Liver (tissue), 8 donors: ENCODE measurements at regions not wholly inside any gene's neighbourhood (a gene's known extent, or its start where the extent isn't known, plus 50 kb on each side); places are given as distances from the start of the nearest gene placed in this dataset.

Source experiments
- DNase-seq: peaks from one replicate; pipeline ENCODE4 v3.0.0-alpha.2; 2017; ENCODE audit warnings: low spot score
- H3K27ac ChIP-seq, 2 donors: one replicate each; pipeline ENCODE4 v1.7.0; 2013; ENCODE audit warnings: inconsistent platforms in 2 of 2, low read length in 2 of 2, control low read depth in 1 of 2, low read depth in 1 of 2, mild to moderate bottlenecking in 1 of 2
- H3K27me3 ChIP-seq, 4 donors: one replicate each; pipeline versions ENCODE4 v1.6.1 to v1.7.0; 2013; ENCODE audit warnings: low read length in 3 of 4, inconsistent platforms in 1 of 4, mild to moderate bottlenecking in 1 of 4, moderate library complexity in 1 of 4; ENCODE audit not compliant: control insufficient read depth in 4 of 4, insufficient read depth in 4 of 4
- H3K36me3 ChIP-seq, 4 donors: one replicate each; pipeline versions ENCODE4 v1.6.1 to v1.7.0; 2013; ENCODE audit warnings: low read length in 3 of 4, mild to moderate bottlenecking in 3 of 4, low read depth in 1 of 4, moderate library complexity in 1 of 4; ENCODE audit not compliant: control insufficient read depth in 4 of 4, insufficient read depth in 3 of 4
- H3K4me1 ChIP-seq, 4 donors: one replicate each; pipeline versions ENCODE4 v1.6.1 to v1.7.0; 2013; ENCODE audit warnings: low read length in 3 of 4, mild to moderate bottlenecking in 3 of 4, moderate library complexity in 1 of 4; ENCODE audit not compliant: control insufficient read depth in 4 of 4, insufficient read depth in 4 of 4
- H3K4me3 ChIP-seq, 3 donors: one replicate each; pipeline versions ENCODE4 v1.6.1 to v1.7.0; 2013; ENCODE audit warnings: low read length in 3 of 3, control low read depth in 1 of 3, low read depth in 1 of 3, mild to moderate bottlenecking in 1 of 3
- H3K9ac ChIP-seq, 2 donors: one replicate each; pipeline ENCODE4 v1.7.0; 2013; ENCODE audit warnings: low read length in 2 of 2, mild to moderate bottlenecking in 2 of 2, moderate library complexity in 2 of 2, control low read depth in 1 of 2, low read depth in 1 of 2
- H3K9me3 ChIP-seq, 4 donors: one replicate each; pipeline versions ENCODE4 v1.6.1 to v1.7.0; 2013; ENCODE audit warnings: low read length in 3 of 4; ENCODE audit not compliant: control insufficient read depth in 4 of 4
- EGR1 ChIP-seq, 2 donors: IDR thresholded peaks; 2 replicates each; pipeline ENCODE4 v1.6.1; 2016 to 2018; ENCODE audit warnings: antibody characterized with exemption in 2 of 2, low read depth in 2 of 2
- FOXA1 ChIP-seq: IDR thresholded peaks from 2 replicates; pipeline ENCODE4 v1.6.1; 2016; ENCODE audit warnings: antibody characterized with exemption
- FOXA2 ChIP-seq: IDR thresholded peaks from 2 replicates; pipeline ENCODE4 v1.6.1; 2016; ENCODE audit warnings: antibody characterized with exemption
- GABPA ChIP-seq, 2 donors: IDR thresholded peaks in 1 of 2; conservative IDR thresholded peaks in 1 of 2; 2 replicates each; pipeline ENCODE4 v1.6.1; 2016; ENCODE audit warnings: antibody characterized with exemption in 2 of 2, mild to moderate bottlenecking in 1 of 2, moderate library complexity in 1 of 2
- HNF4A ChIP-seq, 2 donors: conservative IDR thresholded peaks; 2 replicates each; pipeline ENCODE4 v1.6.1; 2016; ENCODE audit warnings: antibody characterized with exemption in 2 of 2, mild to moderate bottlenecking in 2 of 2
- HNF4G ChIP-seq: IDR thresholded peaks from 2 replicates; pipeline ENCODE4 v1.6.1; 2016; ENCODE audit warnings: antibody characterized with exemption
- JUND ChIP-seq, 2 donors: IDR thresholded peaks; 2 replicates each; pipeline ENCODE4 v1.6.1; 2016; ENCODE audit warnings: antibody characterized with exemption in 2 of 2
- NR2F2 ChIP-seq: IDR thresholded peaks from 2 replicates; pipeline ENCODE4 v1.6.1; 2016; ENCODE audit warnings: antibody characterized with exemption
- RAD21 ChIP-seq, 2 donors: IDR thresholded peaks; 2 replicates each; pipeline ENCODE4 v1.6.1; 2016; ENCODE audit warnings: antibody characterized with exemption in 2 of 2, mild to moderate bottlenecking in 2 of 2
- RXRA ChIP-seq, 2 donors: IDR thresholded peaks; 2 replicates each; pipeline ENCODE4 v1.6.1; 2017 to 2018; ENCODE audit warnings: antibody characterized with exemption in 2 of 2, mild to moderate bottlenecking in 1 of 2
- SP1 ChIP-seq: IDR thresholded peaks from 2 replicates; pipeline ENCODE4 v1.6.1; 2018; ENCODE audit warnings: antibody characterized with exemption, mild to moderate bottlenecking
- TAF1 ChIP-seq: conservative IDR thresholded peaks from 2 replicates; pipeline ENCODE4 v1.6.1; 2016; ENCODE audit warnings: antibody characterized with exemption, mild to moderate bottlenecking
- YY1 ChIP-seq: IDR thresholded peaks from 2 replicates; pipeline ENCODE4 v1.6.1; 2016; ENCODE audit warnings: antibody characterized with exemption, mild to moderate bottlenecking
- WGBS: extraction: QIAGEN DNeasy Blood & Tissue Kit; methylation state at CpG from one replicate; pipeline ENCODE4 v1.1.7; 2013; 5-methylcytosine and 5-hydroxymethylcytosine counted together
- TF ChIP-seq, protein P1 (sequence below): IDR thresholded peaks from 2 replicates; pipeline ENCODE4 v1.6.1; 2016; ENCODE audit warnings: antibody characterized with exemption
- TF ChIP-seq, protein P2 (sequence below): IDR thresholded peaks from 2 replicates; pipeline ENCODE4 v1.6.1; 2016; ENCODE audit warnings: antibody characterized with exemption
- TF ChIP-seq, protein P3 (sequence below): fragments of 150-350 bp; IDR thresholded peaks from 2 replicates; pipeline ENCODE4 v1.5.1; 2017; ENCODE audit warnings: improper control_type of control experiment, low read depth, low read length; ENCODE audit not compliant: missing input control
- TF ChIP-seq, protein P4 (sequence below): IDR thresholded peaks from 2 replicates; pipeline ENCODE4 v1.6.1; 2016; ENCODE audit warnings: antibody characterized with exemption, mild to moderate bottlenecking
- TF ChIP-seq, protein P5 (sequence below): IDR thresholded peaks from 2 replicates; pipeline ENCODE4 v1.6.1; 2016; ENCODE audit warnings: antibody characterized with exemption
- donor health status: healthy.
- donor health status: healthy.
- donor health status: healthy.
- donor health status: healthy.
- donor health status: healthy.

DNA sequence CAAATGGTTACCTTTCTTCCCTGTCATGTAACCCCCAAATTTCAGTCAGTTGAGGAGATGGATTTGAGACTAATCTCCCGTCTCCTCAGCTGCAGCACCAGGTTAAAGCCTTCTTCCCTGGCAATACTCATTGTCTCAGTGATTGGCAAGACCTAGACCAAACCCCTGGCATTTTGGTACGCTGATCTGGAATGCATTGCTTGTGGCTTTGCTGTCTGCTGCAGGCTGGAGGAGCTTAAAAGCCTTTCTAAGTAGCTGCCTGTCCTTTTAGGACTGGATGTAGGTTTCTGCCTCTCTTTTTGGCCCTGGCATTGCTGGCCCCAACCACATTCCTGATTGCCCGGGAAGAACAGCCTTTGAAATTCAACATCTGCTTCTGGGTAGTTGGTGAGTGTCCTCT lies 729.6 kb upstream of the GJE1 start:
- Histone ChIP-seq H3K27me3 (no peaks in the 10 kb centered on the region), H3K27ac (no peak overlapping the region), H3K36me3 (no peaks in the 10 kb centered on the region), H3K9me3 (peaks cover 0 to under 1% (median 0%) of the 10 kb centered on the region in 4 donors), H3K9ac (no peak overlapping the region), H3K4me1 (no peaks in the 10 kb centered on the region), H3K4me3 (no peak overlapping the region)
- TF ChIP-seq JUND (IDR thresholded peaks at IDR 0.05) (no peak), RAD21 (IDR thresholded peaks at IDR 0.05) (no peak), GABPA (IDR thresholded peaks at IDR 0.05 in 1 of 2, conservative IDR thresholded peaks at IDR 0.05 in 1 of 2) (no peak), HNF4G (no peak), FOXA1 (no peak), FOXA2 (no peak), YY1 (no peak), SP1 (no peak), RXRA (IDR thresholded peaks at IDR 0.05) (no peak), EGR1 (IDR thresholded peaks at IDR 0.05; ENCODE audit: low read depth in 2 of 2) (no peak), HNF4A (conservative IDR thresholded peaks at IDR 0.05) (no peak), NR2F2 (no peak), TAF1 (no peak)
- TF ChIP-seq, protein P1, sequence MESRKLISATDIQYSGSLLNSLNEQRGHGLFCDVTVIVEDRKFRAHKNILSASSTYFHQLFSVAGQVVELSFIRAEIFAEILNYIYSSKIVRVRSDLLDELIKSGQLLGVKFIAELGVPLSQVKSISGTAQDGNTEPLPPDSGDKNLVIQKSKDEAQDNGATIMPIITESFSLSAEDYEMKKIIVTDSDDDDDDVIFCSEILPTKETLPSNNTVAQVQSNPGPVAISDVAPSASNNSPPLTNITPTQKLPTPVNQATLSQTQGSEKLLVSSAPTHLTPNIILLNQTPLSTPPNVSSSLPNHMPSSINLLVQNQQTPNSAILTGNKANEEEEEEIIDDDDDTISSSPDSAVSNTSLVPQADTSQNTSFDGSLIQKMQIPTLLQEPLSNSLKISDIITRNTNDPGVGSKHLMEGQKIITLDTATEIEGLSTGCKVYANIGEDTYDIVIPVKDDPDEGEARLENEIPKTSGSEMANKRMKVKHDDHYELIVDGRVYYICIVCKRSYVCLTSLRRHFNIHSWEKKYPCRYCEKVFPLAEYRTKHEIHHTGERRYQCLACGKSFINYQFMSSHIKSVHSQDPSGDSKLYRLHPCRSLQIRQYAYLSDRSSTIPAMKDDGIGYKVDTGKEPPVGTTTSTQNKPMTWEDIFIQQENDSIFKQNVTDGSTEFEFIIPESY: no peak
- TF ChIP-seq, protein P2, sequence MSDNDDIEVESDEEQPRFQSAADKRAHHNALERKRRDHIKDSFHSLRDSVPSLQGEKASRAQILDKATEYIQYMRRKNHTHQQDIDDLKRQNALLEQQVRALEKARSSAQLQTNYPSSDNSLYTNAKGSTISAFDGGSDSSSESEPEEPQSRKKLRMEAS: no peak
- TF ChIP-seq, protein P3, sequence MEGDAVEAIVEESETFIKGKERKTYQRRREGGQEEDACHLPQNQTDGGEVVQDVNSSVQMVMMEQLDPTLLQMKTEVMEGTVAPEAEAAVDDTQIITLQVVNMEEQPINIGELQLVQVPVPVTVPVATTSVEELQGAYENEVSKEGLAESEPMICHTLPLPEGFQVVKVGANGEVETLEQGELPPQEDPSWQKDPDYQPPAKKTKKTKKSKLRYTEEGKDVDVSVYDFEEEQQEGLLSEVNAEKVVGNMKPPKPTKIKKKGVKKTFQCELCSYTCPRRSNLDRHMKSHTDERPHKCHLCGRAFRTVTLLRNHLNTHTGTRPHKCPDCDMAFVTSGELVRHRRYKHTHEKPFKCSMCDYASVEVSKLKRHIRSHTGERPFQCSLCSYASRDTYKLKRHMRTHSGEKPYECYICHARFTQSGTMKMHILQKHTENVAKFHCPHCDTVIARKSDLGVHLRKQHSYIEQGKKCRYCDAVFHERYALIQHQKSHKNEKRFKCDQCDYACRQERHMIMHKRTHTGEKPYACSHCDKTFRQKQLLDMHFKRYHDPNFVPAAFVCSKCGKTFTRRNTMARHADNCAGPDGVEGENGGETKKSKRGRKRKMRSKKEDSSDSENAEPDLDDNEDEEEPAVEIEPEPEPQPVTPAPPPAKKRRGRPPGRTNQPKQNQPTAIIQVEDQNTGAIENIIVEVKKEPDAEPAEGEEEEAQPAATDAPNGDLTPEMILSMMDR: no peak
- TF ChIP-seq, protein P4, sequence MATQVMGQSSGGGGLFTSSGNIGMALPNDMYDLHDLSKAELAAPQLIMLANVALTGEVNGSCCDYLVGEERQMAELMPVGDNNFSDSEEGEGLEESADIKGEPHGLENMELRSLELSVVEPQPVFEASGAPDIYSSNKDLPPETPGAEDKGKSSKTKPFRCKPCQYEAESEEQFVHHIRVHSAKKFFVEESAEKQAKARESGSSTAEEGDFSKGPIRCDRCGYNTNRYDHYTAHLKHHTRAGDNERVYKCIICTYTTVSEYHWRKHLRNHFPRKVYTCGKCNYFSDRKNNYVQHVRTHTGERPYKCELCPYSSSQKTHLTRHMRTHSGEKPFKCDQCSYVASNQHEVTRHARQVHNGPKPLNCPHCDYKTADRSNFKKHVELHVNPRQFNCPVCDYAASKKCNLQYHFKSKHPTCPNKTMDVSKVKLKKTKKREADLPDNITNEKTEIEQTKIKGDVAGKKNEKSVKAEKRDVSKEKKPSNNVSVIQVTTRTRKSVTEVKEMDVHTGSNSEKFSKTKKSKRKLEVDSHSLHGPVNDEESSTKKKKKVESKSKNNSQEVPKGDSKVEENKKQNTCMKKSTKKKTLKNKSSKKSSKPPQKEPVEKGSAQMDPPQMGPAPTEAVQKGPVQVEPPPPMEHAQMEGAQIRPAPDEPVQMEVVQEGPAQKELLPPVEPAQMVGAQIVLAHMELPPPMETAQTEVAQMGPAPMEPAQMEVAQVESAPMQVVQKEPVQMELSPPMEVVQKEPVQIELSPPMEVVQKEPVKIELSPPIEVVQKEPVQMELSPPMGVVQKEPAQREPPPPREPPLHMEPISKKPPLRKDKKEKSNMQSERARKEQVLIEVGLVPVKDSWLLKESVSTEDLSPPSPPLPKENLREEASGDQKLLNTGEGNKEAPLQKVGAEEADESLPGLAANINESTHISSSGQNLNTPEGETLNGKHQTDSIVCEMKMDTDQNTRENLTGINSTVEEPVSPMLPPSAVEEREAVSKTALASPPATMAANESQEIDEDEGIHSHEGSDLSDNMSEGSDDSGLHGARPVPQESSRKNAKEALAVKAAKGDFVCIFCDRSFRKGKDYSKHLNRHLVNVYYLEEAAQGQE: no peak
- WGBS: 88% methylated on average over 3 of the region's 3 CpGs
- no peak for DNase-seq

DNA sequence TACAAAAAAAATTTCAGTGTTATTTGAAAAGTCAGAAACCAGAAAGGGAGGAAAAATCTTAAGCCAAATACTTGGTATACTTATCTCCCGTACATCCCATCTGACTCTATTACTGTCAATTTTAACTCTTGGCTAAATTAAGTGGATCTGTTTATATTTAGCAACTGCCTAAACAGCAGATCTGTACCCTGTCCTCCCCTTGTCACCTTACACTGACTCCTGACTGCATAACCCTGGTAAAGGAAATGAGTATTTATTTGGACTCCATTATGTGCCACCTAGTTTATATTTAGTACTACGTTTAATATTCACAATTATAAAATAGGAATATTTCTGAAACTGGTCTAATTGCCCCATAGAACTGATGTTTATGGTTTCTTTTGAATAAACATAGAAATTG lies 730.2 kb upstream of the GJE1 start:
- no peaks in the 10 kb centered on the region for H3K36me3 ChIP-seq
- no peak for TF ChIP-seq SP1
- TF ChIP-seq RXRA (IDR thresholded peaks at IDR 0.05): no peak
- TF ChIP-seq JUND (IDR thresholded peaks at IDR 0.05): no peak
- TF ChIP-seq, protein P2: no peak
- TF ChIP-seq, protein P5, sequence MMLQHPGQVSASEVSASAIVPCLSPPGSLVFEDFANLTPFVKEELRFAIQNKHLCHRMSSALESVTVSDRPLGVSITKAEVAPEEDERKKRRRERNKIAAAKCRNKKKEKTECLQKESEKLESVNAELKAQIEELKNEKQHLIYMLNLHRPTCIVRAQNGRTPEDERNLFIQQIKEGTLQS: no peak
- TF ChIP-seq, protein P4: no peak
- TF ChIP-seq RAD21 (IDR thresholded peaks at IDR 0.05): no peak
- no peak for TF ChIP-seq GABPA (IDR thresholded peaks at IDR 0.05 in 1 of 2, conservative IDR thresholded peaks at IDR 0.05 in 1 of 2)
- no peak overlapping the region for H3K4me3 ChIP-seq
- no peak for DNase-seq
- no peaks in the 10 kb centered on the region for H3K4me1 ChIP-seq
- H3K9ac ChIP-seq: no peak overlapping the region
- H3K9me3 ChIP-seq: no peaks in the 10 kb centered on the region
- H3K27ac ChIP-seq: no peak overlapping the region
- no peaks in the 10 kb centered on the region for H3K27me3 ChIP-seq
- 61% methylated on average over 2 of the region's 2 CpGs for WGBS
